ENCODE measurements at regions not wholly inside any gene's neighbourhood (a gene's known extent, or its start where the extent isn't known, plus 50 kb on each side); places are given as distances from the start of the nearest gene placed in this dataset.

DNA sequence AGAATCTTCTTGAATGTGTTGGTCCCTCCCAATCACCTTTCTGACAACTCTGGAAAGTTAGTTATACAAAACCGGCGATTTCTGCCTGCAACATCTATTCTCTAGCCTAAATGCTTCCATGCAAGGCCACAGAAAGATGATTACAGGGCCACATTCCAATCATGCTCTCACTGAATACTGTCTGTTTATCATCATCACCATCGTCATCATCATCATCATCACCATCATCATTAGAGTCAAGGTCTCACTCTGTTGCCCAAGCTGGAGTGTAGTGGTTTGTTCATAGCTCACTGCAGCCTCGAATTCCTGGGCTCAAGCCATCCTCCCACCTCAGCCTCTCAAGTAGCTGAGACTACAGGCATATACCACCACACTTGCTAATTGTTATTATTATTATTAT lies 521.2 kb upstream of the DAB1 start:
- intact Hi-C loops (cut with DNase I; ENCODE audit: low total_unique reads), result no loop called here

DNA sequence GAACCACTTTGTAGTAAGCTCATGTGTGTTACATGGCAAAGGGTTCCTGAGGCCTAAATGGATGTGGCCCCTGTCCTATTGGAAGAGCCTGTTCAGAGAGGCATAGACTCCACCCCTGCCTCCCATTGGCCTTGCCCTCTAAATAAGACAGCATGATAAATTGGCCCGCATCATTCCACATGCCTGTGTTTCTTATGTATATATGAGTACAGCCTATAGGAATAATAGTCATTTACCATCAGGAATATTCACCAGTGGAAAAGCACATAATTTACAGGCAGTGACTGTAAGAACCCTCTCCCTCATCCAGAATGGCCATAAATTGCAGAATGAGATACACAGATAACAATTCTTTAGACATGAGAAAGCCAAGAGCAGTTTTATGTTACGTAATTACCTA lies 519.5 kb upstream of the DAB1 start:
- WGBS, 5 donors, result 90 to 97% (median 95%) methylated on average over 2 of the region's 2 CpGs

More for the DNA sequence above, 521.2 kb upstream of the DAB1 start:
- WGBS, 5 donors, result 72 to 82% (median 80%) methylated on average over 4 of the region's 4 CpGs
- H3K9me3 ChIP-seq, result peaks cover 0 to 11% (median 0%) of the 10 kb centered on the region in 8 donors
- no peak overlapping the region for H3K27ac ChIP-seq
- no peaks in the 10 kb centered on the region for H3K27me3 ChIP-seq (replicated peaks in 1 of 7)
- no peak overlapping the region for H3K4me3 ChIP-seq
- no peaks in the 10 kb centered on the region for H3K4me1 ChIP-seq
- no peaks in the 10 kb centered on the region for H3K36me3 ChIP-seq
- TF ChIP-seq, protein P1, sequence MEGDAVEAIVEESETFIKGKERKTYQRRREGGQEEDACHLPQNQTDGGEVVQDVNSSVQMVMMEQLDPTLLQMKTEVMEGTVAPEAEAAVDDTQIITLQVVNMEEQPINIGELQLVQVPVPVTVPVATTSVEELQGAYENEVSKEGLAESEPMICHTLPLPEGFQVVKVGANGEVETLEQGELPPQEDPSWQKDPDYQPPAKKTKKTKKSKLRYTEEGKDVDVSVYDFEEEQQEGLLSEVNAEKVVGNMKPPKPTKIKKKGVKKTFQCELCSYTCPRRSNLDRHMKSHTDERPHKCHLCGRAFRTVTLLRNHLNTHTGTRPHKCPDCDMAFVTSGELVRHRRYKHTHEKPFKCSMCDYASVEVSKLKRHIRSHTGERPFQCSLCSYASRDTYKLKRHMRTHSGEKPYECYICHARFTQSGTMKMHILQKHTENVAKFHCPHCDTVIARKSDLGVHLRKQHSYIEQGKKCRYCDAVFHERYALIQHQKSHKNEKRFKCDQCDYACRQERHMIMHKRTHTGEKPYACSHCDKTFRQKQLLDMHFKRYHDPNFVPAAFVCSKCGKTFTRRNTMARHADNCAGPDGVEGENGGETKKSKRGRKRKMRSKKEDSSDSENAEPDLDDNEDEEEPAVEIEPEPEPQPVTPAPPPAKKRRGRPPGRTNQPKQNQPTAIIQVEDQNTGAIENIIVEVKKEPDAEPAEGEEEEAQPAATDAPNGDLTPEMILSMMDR (IDR thresholded peaks at IDR 0.05 in 8 of 11, conservative IDR thresholded peaks at IDR 0.05 in 3 of 11), result no peak
- TF ChIP-seq POLR2AphosphoS5 (IDR thresholded peaks at IDR 0.05) (no peak), POLR2A (IDR thresholded peaks at IDR 0.05) (no peak)
- DNase-seq, result no peak

DNA sequence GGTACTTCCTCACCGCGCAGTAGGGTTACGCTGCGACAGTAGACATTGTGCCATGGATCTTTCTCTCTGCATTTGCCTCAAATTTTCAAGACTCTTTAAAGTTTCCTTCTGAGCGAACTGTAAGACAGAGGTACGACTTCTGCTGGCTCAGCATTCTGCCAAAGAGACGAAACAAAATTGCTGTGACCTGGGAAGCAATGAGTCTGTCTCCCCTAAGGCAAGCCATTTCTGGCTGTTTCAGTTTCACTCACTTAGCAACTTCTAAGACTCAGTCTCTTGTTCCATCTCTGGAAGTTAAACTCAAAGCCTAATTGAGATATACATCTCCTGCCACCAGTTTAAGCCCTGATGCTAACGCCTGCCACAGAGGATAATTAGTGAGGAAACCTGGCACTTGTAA lies 510.9 kb upstream of the DAB1 start:
- no peak for TF ChIP-seq POLR2AphosphoS5 (IDR thresholded peaks at IDR 0.05)
- TF ChIP-seq POLR2A (IDR thresholded peaks at IDR 0.05), result no peak
- TF ChIP-seq, protein P1 (IDR thresholded peaks at IDR 0.05 in 8 of 11, conservative IDR thresholded peaks at IDR 0.05 in 3 of 11), result no peak
- intact Hi-C loops (cut with DNase I; ENCODE audit: low total_unique reads), result no loop called here
- H3K27me3 ChIP-seq (replicated peaks in 1 of 7), result no peaks in the 10 kb centered on the region
- no peak overlapping the region for H3K27ac ChIP-seq
- no peaks in the 10 kb centered on the region for H3K36me3 ChIP-seq
- peaks cover 0 to 13% (median 0%) of the 10 kb centered on the region in 8 donors for H3K9me3 ChIP-seq
- no peak for DNase-seq
- 82 to 91% (median 90%) methylated on average over 8 of the region's 8 CpGs for WGBS, 5 donors
- H3K4me3 ChIP-seq, result no peak overlapping the region
- H3K4me1 ChIP-seq, result no peaks in the 10 kb centered on the region

More for the DNA sequence above, 519.5 kb upstream of the DAB1 start:
- intact Hi-C loops (cut with DNase I; ENCODE audit: low total_unique reads), result no loop called here
- no peaks in the 10 kb centered on the region for H3K36me3 ChIP-seq
- H3K27ac ChIP-seq, result no peak overlapping the region
- no peaks in the 10 kb centered on the region for H3K4me1 ChIP-seq
- no peak for DNase-seq
- peaks cover 0 to 20% (median 0%) of the 10 kb centered on the region in 8 donors for H3K9me3 ChIP-seq
- no peak overlapping the region for H3K4me3 ChIP-seq
- no peaks in the 10 kb centered on the region for H3K27me3 ChIP-seq (replicated peaks in 1 of 7)
- TF ChIP-seq POLR2AphosphoS5 (IDR thresholded peaks at IDR 0.05), result no peak
- no peak for TF ChIP-seq POLR2A (IDR thresholded peaks at IDR 0.05)
- TF ChIP-seq, protein P1 (IDR thresholded peaks at IDR 0.05 in 8 of 11, conservative IDR thresholded peaks at IDR 0.05 in 3 of 11), result no peak

DNA sequence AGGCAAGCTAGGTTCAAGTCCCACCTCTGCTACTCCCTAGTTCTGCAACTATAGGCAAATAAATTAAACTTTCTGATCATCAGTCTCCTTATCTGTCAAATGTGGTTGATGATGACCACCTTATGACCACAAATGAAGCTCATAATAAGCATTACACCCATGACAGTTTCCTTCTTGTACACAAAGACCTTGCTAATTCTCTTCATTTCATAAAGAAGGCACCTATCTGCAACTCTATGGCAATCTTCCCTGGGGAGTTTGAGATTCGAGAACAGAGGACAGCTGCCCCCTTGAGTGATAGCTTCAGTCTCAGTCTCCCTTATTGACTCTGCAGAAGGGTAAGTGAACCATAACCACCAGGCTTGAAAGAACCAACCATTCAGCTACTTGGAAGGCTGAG lies 503.1 kb upstream of the DAB1 start:
- 60 to 90% (median 85%) methylated on average over 1 of the region's 1 CpG for WGBS, 5 donors
- DNase-seq, result no peak
- Histone ChIP-seq H3K4me3 (no peak overlapping the region), H3K27ac (no peak overlapping the region), H3K27me3 (replicated peaks in 1 of 7) (no peaks in the 10 kb centered on the region), H3K9me3 (no peaks in the 10 kb centered on the region), H3K36me3 (no peaks in the 10 kb centered on the region), H3K4me1 (no peaks in the 10 kb centered on the region)
- TF ChIP-seq, protein P1 (IDR thresholded peaks at IDR 0.05 in 8 of 11, conservative IDR thresholded peaks at IDR 0.05 in 3 of 11), result no peak
- TF ChIP-seq POLR2A (IDR thresholded peaks at IDR 0.05) (no peak), POLR2AphosphoS5 (IDR thresholded peaks at IDR 0.05) (no peak)
- intact Hi-C loops (cut with DNase I; ENCODE audit: low total_unique reads), result no loop called here

Data from spleen (tissue), 11 donors.